Renal cortex interstitium (tissue), 11 donors: ENCODE measurements at regions not wholly inside any gene's neighbourhood (a gene's known extent, or its start where the extent isn't known, plus 50 kb on each side); places are given as distances from the start of the nearest gene placed in this dataset.
"Not testable (repeated sequence)": the region's sequence is repeated elsewhere in the genome, so short reads cannot be mapped to it uniquely, and the experiment has no call there.

Source experiments
- DNase-seq, 11 donors: peaks; one replicate each; pipeline ENCODE4 v3.0.0-alpha.2; 2013; ENCODE audit warnings: low read depth in 9 of 11, low spot score in 4 of 11; ENCODE audit errors: extremely low read depth in 1 of 11

DNA sequence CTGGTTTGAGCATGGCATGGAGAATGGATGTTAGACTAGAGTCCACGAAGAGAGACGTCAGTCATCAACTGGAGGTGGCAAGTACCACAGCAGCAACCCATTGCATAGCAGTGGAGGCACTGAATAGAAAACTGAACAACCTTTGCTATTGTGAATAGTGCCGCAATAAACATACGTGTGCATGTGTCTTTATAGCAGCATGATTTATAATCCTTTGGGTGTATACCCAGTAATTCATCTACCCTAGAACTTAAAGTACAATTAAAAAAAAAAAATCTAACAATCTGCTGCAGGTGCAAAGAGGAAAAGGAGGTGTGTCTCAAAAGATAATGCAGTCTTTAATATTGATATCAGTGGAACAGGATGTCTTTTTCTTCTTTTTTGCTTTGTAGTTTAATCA, 443.4 kb upstream of the ISX start:
- DNase-seq: no peak

DNA sequence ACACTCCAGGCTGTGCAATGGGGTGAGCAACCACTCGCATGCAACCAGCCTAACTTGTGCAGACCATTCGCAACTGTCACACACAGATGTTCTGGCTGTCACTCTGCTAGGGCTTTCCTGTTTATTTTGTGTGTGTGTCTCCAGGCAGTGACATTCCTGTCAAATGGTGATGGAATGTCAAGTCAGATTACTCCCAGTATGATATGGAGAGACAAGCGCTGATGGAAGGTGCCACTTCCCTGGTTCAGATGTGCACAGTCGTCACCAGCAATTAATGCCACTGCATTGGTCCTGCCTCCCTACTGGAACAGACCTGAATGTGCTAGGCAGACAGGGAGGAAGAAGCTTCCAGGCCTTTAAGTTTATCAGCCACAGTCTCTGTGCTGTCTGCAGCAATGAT, 442.4 kb upstream of the ISX start:
- no peak for DNase-seq

DNA sequence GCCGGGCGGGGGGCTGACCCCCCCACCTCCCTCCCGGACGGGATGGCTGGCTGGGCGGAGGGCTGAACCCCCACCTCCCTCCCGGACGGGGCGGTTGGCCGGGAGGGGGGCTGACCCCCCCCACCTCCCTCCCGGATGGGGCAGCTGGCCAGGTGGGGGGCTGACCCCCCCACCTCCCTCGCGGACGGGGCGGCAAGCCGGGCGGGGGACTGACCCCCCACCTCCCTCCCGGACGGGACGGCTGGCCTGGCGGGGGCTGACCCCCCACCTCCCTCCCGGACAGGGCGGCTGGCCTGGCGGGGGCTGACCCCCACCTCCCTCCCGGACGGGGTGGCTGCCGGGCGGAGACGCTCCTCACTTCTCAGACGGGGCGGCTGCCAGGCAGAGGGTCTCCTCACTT, 440.1 kb upstream of the ISX start:
- not testable (repeated sequence) for DNase-seq

DNA sequence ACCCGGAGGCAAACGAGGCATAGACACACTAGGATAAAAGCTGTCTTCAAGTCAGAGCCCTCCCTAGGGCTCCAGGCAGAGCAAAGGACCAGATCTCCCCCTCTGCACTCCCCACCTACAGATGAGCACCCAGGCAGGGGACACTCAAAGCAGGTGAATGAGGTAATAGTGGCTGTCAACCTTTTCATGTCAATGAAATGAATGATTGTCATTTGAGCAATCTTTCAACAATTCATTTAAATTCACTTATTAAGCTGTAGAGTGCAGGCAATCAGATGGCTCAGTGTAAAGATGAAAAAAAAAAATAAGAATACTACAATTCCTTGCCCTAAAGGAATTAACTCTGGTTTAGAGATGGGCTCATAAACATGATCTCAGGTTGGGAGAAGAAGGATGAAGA, 427.8 kb upstream of the ISX start:
- DNase-seq: no peak

DNA sequence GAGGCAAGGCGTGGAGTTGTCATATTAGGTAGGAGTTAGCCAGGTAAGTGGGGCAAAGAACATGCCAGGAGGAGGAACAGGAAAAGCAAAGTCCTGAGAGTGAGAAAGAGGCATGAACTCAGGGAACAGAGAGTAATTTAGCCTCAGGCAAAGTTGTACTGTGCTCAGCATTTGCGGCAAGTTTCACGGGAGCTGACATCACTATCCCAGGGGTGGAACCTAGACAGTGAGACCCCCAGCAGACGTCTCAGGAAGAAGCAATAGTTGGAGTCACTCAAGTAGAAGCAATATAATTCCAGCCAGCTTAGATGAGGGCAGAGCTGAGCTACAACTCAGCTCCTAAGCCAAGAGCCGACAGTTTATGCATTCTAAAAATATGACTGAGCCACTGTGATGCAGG, 426.0 kb upstream of the ISX start:
- no peak for DNase-seq

DNA sequence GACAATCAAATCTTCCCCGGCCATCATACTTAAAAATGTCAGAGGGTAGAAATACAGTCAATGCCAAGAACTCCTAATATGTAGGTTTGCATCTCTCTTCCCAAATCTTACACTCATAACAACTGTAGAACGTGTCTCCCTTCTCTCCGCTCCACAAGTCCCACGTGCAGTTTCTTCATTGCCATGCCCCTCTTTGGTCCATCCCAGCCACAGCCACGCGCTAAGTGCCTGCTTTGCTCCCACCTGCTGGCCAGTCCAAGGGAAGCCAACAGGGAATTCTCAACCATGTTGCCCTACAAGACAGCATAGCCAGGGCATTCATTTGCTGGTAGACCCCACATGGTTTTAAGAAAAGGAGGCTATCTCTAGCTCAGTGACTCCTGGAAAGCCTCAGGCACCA, 420.6 kb upstream of the ISX start:
- DNase-seq: no peak

DNA sequence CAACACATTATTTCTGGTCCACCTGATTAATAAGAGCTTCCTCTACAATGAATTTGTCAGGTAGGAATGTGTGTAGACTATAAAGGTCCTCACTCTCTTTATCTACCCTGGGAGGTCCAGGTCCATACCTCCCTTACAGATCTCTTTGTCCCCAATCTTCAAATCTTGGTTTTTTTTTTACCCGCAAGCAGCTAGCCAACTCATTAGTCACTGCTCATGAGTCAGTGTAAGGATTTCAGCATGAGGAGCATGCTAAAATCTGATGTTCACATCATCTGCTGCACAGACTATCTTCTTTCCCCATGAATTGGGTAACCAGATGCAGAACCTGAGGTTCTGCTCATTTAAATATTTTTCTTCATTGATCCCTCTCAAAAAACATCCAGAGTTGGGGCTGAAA, 397.0 kb upstream of the ISX start:
- no peak for DNase-seq

DNA sequence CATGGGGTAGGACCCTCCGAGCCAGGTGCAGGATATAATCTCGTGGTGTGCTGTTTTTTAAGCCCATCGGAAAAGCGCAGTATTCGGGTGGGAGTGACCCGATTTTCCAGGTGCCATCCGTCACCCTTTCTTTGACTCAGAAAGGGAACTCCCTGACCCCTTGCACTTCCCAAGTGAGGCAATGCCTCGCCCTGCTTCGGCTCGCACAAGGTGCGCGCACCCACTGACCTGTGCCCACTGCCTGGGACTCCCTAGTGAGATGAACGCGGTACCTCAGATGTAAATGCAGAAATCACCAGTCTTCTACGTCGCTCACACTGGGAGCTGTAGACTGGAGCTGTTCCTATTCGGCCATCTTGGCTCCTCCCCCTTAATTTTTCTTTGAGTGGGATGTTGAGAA, 382.9 kb upstream of the ISX start:
- DNase-seq: not testable (repeated sequence)

DNA sequence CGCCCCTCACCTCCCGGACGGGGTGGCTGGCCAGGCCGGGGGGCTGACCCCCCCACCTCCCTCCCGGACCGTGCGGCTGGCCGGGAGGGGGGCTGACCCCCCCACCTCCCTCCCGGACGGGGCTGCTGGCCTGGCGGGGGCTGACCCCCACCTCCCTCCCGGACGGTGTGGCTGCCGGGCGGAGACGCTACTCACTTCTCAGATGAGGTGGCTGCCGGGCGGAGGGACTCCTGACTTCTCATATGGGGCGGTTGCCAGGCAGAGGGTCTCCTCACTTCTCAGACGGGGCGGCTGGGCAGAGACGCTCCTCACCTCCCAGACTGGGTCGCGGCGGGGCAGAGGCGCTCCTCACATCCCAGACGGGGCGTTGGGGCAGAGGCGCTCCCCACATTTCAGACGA, 381.7 kb upstream of the ISX start:
- DNase-seq: not testable (repeated sequence)

DNA sequence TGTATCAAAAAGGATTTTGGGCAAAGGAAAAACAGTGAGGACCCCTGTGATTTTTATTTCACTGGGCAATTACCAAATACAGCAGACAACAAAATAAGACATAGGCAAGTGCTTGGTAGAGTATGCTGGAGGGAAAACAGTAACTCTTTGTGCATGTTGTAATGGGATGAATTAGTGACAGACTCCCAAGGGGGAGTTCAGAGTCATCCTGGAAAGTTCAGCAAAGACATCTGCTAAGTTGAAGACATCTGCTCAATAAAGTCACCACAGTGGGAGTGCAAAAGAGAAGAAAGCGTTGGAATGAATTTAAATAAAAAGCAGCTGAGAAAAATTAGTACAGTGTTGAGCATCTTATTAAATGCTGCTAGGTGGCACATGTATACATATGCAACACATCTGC, 378.8 kb upstream of the ISX start:
- DNase-seq: peak in 6 of 11 donors; percentile 6 to 32 (median 16)

DNA sequence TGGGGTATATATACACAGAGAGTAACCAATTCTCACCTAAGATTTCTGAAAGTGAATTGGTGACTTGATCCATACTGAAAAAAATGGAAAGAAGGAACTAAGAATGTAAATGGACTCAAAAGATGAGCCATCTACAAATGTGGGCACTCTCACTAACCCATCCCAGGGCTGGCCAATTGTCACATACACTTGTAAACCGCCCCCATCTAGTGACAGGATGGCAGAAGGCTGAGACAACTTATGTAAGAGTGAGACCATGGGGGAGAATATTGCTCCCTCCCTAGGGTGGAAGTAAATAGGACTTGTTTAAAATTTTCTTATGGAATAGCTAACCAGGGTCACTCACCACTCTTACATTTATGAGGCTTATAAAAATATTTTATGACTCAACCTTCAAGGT, 377.1 kb upstream of the ISX start:
- no peak for DNase-seq

DNA sequence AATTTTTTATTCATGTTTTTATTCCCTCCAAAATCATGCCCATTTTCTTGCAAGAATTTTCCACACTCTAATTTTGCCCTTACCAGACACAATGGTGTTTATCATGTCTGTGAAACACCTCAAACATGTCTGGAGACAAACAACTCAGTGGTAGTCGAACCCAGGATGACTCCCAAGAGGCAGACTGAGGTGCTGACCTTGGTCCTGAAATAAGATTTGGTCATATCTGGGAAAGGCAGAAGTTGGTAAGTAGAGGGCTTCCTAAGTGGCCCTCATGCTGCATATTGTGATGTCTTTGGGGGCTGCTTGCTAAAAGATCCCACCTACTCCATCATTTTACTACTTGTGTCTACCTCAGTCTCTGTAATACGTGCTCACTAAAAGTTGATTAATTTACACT, 369.4 kb upstream of the ISX start:
- peak in 8 of 11 donors; percentile 15 to 49 (median 40) for DNase-seq

DNA sequence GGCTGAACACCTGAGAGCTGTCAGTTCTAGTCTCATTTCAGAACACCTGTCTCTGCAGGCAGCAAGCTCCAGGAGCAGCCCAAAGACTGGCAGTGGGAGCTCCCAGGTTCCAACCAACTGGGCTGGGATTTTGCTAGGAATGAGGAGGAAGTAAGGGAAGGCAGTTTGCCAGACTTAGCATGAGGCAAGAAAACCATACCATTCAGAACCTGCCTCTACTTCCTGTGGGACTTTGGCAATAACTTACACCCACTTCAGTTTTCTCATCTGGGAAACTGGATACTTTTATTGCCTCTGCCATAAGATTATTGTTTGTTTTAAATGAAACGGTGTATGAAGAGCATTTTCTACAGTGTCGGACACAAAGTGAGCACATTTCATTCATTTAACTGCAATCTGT, 363.7 kb upstream of the ISX start:
- DNase-seq: no peak

DNA sequence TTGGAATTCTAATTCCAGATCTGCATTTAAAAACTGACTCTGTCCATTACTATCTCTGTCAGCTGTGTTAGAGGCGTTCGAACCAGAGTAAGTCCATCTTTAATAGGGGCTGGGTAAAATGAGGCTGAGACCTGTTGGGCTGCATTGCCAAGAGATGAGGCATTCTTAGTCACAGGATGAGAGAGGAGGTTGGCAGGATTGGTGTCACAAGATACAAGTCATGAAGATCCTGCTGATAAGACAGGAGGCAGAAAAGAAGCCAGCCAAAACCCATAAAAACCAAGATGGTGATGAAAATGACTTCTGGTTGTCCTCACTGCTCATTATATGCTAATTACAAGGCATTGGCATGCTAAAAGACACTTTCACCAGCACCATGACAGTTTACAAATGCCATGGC, 356.3 kb upstream of the ISX start:
- no peak for DNase-seq

DNA sequence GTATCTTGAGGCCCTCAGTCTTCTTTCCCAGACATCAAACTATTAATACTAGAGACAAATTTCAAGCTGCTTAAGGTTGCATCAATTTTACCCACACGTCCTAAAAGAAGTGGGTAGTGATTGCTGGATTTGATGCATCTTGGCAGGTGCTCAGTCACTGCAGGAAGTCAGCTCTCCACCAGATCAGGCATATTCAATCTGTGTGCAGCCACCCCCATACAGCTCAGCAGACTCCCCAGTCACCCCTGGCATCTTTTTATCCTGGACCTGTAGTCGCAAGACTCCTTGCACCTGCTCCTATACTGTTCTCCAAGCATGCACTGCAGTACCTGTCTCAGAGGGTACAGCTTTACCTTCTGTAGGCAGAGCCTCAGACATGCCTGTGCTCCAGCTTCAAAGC, 343.1 kb upstream of the ISX start:
- no peak for DNase-seq

DNA sequence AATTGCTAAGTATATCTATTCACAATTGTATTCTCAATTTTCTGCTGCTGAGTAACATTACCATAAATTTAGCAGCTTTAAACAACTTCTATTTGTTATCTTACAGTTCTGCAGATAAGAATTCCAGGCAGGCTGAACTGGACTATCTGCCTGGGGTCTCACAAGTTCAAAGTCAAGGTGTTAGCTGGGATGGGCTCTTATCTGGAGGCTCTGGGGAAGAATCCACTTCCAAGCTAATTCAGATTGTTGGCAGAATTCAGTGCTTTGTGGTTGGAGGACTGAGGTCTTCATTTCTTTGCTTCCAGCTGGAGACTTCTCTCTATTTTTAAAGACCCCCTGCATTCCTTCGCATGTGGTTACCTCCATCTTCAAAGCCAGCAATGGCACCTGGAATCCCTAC, 329.9 kb upstream of the ISX start:
- no peak for DNase-seq

DNA sequence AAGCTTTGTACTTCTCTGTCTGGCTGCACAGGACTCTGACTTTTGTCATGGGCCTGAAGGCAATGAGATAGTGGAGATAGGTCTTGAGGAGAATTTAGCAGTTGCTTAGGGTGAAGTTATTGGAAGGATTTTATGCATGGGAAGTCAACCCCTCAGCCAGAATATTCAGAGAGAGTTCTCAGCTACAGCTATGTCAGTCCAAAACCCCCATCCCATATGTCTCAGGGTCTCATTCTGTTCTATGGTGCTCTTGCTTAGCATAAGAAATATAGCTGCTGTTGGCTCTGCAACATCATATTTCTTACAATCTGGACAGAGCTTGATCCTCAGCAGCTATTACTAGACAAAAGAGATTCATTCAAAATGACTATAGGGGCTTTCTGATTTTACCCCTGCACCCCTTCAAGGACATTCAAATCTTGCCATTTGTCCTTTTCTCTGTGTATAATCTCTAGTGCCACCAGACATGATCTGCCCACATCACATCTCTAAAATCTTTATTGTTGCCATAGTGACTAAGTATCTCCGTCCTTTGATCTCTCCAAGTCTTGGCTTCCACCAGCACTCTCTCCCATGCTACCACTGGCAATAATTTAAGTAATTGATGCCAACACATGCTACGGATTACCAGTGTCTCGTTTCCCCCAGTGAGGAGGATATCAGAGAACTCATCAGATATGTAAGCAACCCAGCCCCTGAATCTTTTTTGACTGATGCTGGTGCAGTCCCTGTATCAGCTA, 327.1 kb upstream of the ISX start:
- DNase-seq: no peak

DNA sequence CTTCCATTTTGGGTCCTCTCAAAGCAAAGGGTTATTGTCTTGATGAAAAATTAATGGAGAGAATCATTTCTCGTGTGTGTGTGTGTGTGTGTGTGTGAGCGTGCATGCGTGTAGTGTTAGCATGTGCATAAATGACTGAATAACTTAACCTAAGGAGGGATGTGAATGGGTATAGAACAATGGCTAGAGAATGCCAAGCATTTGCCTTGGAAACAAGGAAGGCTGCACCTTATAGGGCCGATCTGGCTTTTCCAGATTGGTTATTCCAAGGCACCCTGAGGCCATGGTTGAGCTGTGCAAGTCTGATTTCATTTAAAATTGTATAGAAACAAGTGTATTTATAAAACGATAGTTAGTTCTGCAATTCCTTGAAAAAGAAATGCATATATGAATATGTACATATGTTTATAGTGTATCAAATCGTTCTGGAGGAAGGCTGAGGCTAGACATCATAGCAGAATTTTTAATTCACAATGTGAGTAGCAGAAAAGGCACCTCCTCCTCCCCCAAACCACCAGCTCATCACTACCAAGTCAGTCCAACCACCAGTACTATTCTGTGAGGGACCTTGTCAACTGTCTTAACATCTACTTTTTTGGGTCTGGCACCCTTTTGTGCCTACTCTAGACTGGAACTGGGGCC, 322.7 kb upstream of the ISX start:
- DNase-seq: no peak

DNA sequence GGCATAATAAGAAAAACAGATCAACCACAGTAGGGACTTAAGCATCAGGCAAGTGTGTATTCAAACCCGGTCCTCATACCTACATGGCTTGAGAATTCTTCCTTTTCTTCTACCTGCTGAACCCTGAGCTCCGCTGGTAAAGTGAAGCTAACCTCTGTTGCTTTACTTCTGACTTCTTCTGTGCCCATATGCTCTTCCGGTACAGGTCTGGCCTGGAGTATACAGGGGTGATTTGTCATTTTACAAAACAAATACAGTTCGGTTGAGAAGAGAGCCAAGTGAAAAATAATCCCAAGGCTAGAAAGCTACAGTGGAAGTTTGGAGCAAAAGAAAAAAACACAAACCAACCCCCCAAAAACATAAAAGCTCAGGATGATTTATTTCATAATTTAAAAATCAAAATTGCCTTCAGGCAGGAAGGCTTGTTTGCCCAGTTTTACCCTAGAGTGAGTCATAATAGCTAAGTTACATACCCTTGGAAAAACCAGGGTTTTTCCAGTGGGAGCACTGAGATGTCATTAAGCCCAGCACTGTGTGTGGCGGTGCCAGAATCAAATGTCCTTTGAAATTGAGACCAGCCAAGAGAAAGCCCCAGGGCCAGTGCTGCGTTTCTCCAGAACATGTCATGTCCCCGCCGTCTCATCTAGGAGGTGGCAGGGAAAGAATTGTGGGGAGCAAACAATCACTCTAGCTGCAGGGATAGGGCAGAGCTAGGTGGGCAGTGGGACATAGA, 305.5 kb upstream of the ISX start:
- DNase-seq: no peak

DNA sequence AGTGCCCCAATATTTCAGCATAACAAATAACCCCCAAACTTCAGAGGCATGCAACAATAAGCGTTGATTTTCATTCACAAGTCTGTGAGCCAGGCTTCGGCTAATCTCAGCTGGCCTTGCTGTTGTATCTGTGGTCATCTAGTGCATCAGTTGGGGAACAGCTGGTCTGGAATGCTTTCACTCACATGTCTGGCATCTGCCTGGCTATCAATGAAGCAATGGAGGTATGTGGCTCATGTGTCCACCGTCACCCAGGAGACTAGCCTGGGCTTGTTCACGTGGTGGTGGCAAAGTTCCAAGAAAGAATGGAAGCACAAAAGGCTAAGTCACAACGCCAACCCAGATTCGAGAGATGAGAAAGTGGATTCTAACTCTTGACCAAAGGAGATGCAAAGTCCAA, 304.8 kb upstream of the ISX start:
- no peak for DNase-seq

DNA sequence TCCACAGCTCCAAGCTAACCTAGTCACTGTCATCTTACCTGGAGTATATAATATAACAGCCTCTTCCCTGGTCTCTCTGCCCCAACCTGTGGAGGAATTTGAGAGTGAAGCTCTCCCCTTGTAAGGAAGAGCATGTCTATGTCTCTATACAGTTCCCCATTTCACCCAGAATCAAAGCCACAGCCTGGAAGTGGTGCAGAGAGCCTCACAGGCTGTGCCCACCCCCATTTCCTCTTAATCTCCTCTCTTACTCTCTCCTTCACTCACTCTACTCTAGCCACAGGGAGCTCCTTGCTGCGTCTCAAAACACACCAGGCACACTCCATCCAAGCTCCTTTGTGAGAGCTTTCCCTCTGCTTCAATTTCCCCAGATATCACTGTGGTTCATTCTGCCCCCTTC, 302.5 kb upstream of the ISX start:
- no peak for DNase-seq
